ENCODE measurements at regions not wholly inside any gene's neighbourhood (a gene's known extent, or its start where the extent isn't known, plus 50 kb on each side); places are given as distances from the start of the nearest gene placed in this dataset.

DNA sequence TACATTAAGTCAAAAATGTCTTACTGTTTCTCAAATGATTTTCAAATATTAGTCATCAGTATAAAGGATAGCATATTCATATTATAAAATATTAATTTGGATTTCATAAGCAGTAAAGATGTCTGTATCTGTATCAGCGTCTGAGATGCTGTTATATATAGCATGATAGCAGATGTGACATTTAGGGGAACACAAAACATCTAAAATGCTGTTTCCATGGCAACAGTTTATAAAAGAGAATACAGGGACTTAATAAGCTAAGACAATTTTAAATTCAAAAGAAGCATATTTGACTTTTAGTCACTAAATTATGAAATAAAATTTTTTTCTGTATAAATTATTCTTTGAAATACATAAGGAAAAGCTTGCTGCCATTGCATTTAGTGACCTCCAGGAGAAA lies 432.2 kb downstream of the PDGFC start:
- TF ChIP-seq CTCF (IDR thresholded peaks at IDR 0.05; ENCODE audit: insufficient read depth, low read length, poor library complexity, severe bottlenecking), result no peak
- no peak for TF ChIP-seq EZH2phosphoT487 (conservative IDR thresholded peaks at IDR 0.05; ENCODE audit: low read length)
